Neural cell (in vitro differentiated cells): ENCODE measurements at regions not wholly inside any gene's neighbourhood (a gene's known extent, or its start where the extent isn't known, plus 50 kb on each side); places are given as distances from the start of the nearest gene placed in this dataset.
"Not testable (repeated sequence)": the region's sequence is repeated elsewhere in the genome, so short reads cannot be mapped to it uniquely, and the experiment has no call there.

Experiments
- H2AFZ ChIP-seq: fragments of 200-600, 300-800 bp; sonication (generic), shearing (Covaris generic); 2 replicates; pipeline ENCODE4 v1.6.0; 2014; ENCODE audit warnings: low read depth, mild to moderate bottlenecking, antibody characterized with exemption, low read length, moderate library complexity
- H3F3A ChIP-seq: fragments of 200-600 bp; shearing (Covaris generic); 2 replicates; pipeline ENCODE4 v1.6.1; 2016; ENCODE audit warnings: mild to moderate bottlenecking, moderate library complexity, mixed read lengths, antibody characterized with exemption, low read length; ENCODE audit not compliant: insufficient read depth, poor library complexity, severe bottlenecking
- H3K27ac ChIP-seq: fragments of 200-600, 300-800 bp; sonication (generic), shearing (Covaris generic); 2 replicates; pipeline ENCODE4 v1.5.1; 2014; ENCODE audit warnings: mild to moderate bottlenecking, low read length, moderate library complexity
- H3K27me3 ChIP-seq: fragments of 300-800, 200-600 bp; sonication (generic), shearing (Covaris generic); 2 replicates; pipeline ENCODE4 v1.6.0; 2014; ENCODE audit warnings: mild to moderate bottlenecking, low read depth, low read length, moderate library complexity; ENCODE audit not compliant: insufficient read depth
- H3K36me3 ChIP-seq: fragments of 300-800, 200-600 bp; sonication (generic), shearing (Covaris generic); 2 replicates; pipeline ENCODE4 v1.5.1; 2014; ENCODE audit warnings: mild to moderate bottlenecking, antibody characterized with exemption, low read length, moderate library complexity; ENCODE audit not compliant: insufficient read depth
- H3K4me2 ChIP-seq: fragments of 300-800, 200-600 bp; sonication (generic), shearing (Covaris generic); 2 replicates; pipeline ENCODE4 v1.6.0; 2014; ENCODE audit warnings: mild to moderate bottlenecking, low read length
- H3K4me3 ChIP-seq: fragments of 300-800, 200-600 bp; sonication (generic), shearing (Covaris generic); 2 replicates; pipeline ENCODE4 v1.5.1; 2014; ENCODE audit warnings: mild to moderate bottlenecking, low read length, moderate library complexity
- H3K79me2 ChIP-seq: fragments of 200-600 bp; shearing (Covaris generic); replicated peaks from 2 replicates; pipeline ENCODE4 v1.6.0; 2014; ENCODE audit warnings: mild to moderate bottlenecking, low read length, moderate library complexity; ENCODE audit not compliant: insufficient read depth
- H3K9ac ChIP-seq: fragments of 300-800, 200-600 bp; sonication (generic), shearing (Covaris generic); 2 replicates; pipeline ENCODE4 v1.6.1; 2016; ENCODE audit warnings: mild to moderate bottlenecking, low read length, mixed read lengths
- H3K9me2 ChIP-seq: fragments of 200-600 bp; shearing (Covaris generic); 2 replicates; pipeline ENCODE4 v1.6.1; 2016; ENCODE audit warnings: mild to moderate bottlenecking, low read length, mixed read lengths; ENCODE audit not compliant: insufficient read depth
- H3K9me3 ChIP-seq: fragments of 200-600, 300-800 bp; sonication (generic), shearing (Covaris generic); 2 replicates; pipeline ENCODE4 v1.6.1; 2016; ENCODE audit warnings: mild to moderate bottlenecking, mixed run types, low read length, moderate library complexity, mixed read lengths
- H4K20me1 ChIP-seq: fragments of 200-600 bp; shearing (Covaris generic); 2 replicates; pipeline ENCODE4 v1.6.1; 2016; ENCODE audit warnings: mild to moderate bottlenecking, mixed run types; ENCODE audit not compliant: insufficient read depth
- CTCF ChIP-seq: fragments of 450-650 bp; IDR thresholded peaks from 2 replicates; pipeline ENCODE4 v1.5.1; 2014; ENCODE audit warnings: antibody characterized with exemption, mild to moderate bottlenecking, moderate library complexity; ENCODE audit not compliant: poor library complexity, severe bottlenecking
- EP300 ChIP-seq: fragments of 450-650 bp; conservative IDR thresholded peaks from 2 replicates; pipeline ENCODE4 v1.6.1; 2014; ENCODE audit warnings: antibody characterized with exemption, mild to moderate bottlenecking, moderate library complexity; ENCODE audit not compliant: poor library complexity, severe bottlenecking
- EZH2 ChIP-seq: fragments of 200-600, 300-800 bp; shearing (Covaris generic), sonication (generic); IDR thresholded peaks from 2 replicates; pipeline ENCODE4 v1.6.1; 2014; ENCODE audit warnings: antibody characterized with exemption, low read length, borderline replicate concordance, mild to moderate bottlenecking; ENCODE audit not compliant: insufficient read depth, poor library complexity, severe bottlenecking
- MXI1 ChIP-seq: fragments of 450-650 bp; conservative IDR thresholded peaks from 2 replicates; pipeline ENCODE4 v1.6.1; 2014; ENCODE audit warnings: antibody characterized with exemption, mild to moderate bottlenecking; ENCODE audit not compliant: poor library complexity, severe bottlenecking
- POLR2AphosphoS5 ChIP-seq: IDR thresholded peaks from 2 replicates; pipeline ENCODE4 v1.6.1; 2012
- RAD21 ChIP-seq: fragments of 450-650 bp; conservative IDR thresholded peaks from 2 replicates; pipeline ENCODE4 v1.6.1; 2014; ENCODE audit warnings: antibody characterized with exemption, mild to moderate bottlenecking, moderate library complexity
- SMC3 ChIP-seq: fragments of 450-650 bp; conservative IDR thresholded peaks from 2 replicates; pipeline ENCODE4 v1.6.1; 2014; ENCODE audit warnings: antibody characterized with exemption, mild to moderate bottlenecking, moderate library complexity; ENCODE audit not compliant: poor library complexity
- TAF1 ChIP-seq: IDR thresholded peaks from 2 replicates; pipeline ENCODE4 v1.6.1; 2012; ENCODE audit warnings: low read depth

GRCh38 chr7:21338728-21339164, 89.1 kb upstream of the SP4 start:
- H3K36me3 ChIP-seq, result no peaks in the 10 kb centered on the region
- no peak overlapping the region for H2AFZ ChIP-seq
- H3K9ac ChIP-seq, result no peak overlapping the region

GRCh38 chr7:21344900-21345299, 83.0 kb upstream of the SP4 start:
- not testable (repeated sequence) for H3K27ac ChIP-seq, H3K4me2 ChIP-seq, H3K79me2 ChIP-seq, H3F3A ChIP-seq, H2AFZ ChIP-seq, H3K9me3 ChIP-seq, H4K20me1 ChIP-seq, H3K4me3 ChIP-seq, H3K36me3 ChIP-seq, H3K9ac ChIP-seq, H3K27me3 ChIP-seq, H3K9me2 ChIP-seq

More at GRCh38 chr7:21338728-21339164, 89.1 kb upstream of the SP4 start:
- Histone ChIP-seq H3K27me3 (no peaks in the 10 kb centered on the region), H4K20me1 (no peaks in the 10 kb centered on the region), H3K9me3 (no peaks in the 10 kb centered on the region), H3K4me3 (no peak overlapping the region), H3F3A (no peaks in the 10 kb centered on the region), H3K27ac (no peak overlapping the region), H3K4me2 (no peak overlapping the region), H3K79me2 (no peaks in the 10 kb centered on the region), H3K9me2 (no peaks in the 10 kb centered on the region)
- TF ChIP-seq RAD21 (no peak), SMC3 (no peak), MXI1 (no peak), CTCF (no peak), TAF1 (no peak), POLR2AphosphoS5 (no peak), EZH2 (no peak)

- Histone ChIP-seq H3K9ac (no peak overlapping the region), H3K79me2 (no peaks in the 10 kb centered on the region), H3K9me3 (no peaks in the 10 kb centered on the region), H3F3A (no peaks in the 10 kb centered on the region), H3K27me3 (no peaks in the 10 kb centered on the region), H3K9me2 (no peaks in the 10 kb centered on the region), H3K36me3 (no peaks in the 10 kb centered on the region), H2AFZ (no peak overlapping the region), H4K20me1 (no peaks in the 10 kb centered on the region), H3K4me3 (no peak overlapping the region), H3K27ac (no peak overlapping the region), H3K4me2 (no peak overlapping the region)
- TF ChIP-seq EP300 (no peak), CTCF (no peak), MXI1 (no peak), TAF1 (no peak)
Measured at GRCh38 chr7:21345361-21345760, 82.5 kb upstream of the SP4 start.
